HG03575 (cell line): ENCODE measurements at regions not wholly inside any gene's neighbourhood (a gene's known extent, or its start where the extent isn't known, plus 50 kb on each side); places are given as distances from the start of the nearest gene placed in this dataset.

Experiments
- ATAC-seq: cut with Tn5 transposase; IDR thresholded peaks from one replicate; pipeline ENCODE4 v1.9.1; 2021; ENCODE audit not compliant: unreplicated experiment, insufficient number of reproducible peaks, low FRiP score; ENCODE audit errors: extremely low read depth

GRCh38 chr6:100271202-100271601 is 193.5 kb downstream of the SIM1 start:
- no peak for ATAC-seq

GRCh38 chr6:100269189-100269588 is 195.5 kb downstream of the SIM1 start:
- ATAC-seq, result no peak

- no peak for ATAC-seq
Observed at GRCh38 chr6:100268326-100268725, 196.4 kb downstream of the SIM1 start.

GRCh38 chr6:100267721-100268123 is 197.0 kb downstream of the SIM1 start:
- no peak for ATAC-seq

- no peak for ATAC-seq
Observed at GRCh38 chr6:100266494-100267401, 198.0 kb downstream of the SIM1 start.

- no peak for ATAC-seq
Observed at GRCh38 chr6:100262086-100262485, 202.6 kb downstream of the SIM1 start.

- ATAC-seq, result no peak
Observed at GRCh38 chr6:100261486-100261885, 203.2 kb downstream of the SIM1 start.

- no peak for ATAC-seq
Observed at GRCh38 chr6:100260584-100260983, 204.1 kb downstream of the SIM1 start.

GRCh38 chr6:100259865-100260264 is 204.9 kb downstream of the SIM1 start:
- ATAC-seq, result no peak

- ATAC-seq, result no peak
Observed at GRCh38 chr6:100258752-100259151, 206.0 kb downstream of the SIM1 start.

GRCh38 chr6:100257793-100258395 is 206.8 kb downstream of the SIM1 start:
- ATAC-seq, result peak; percentile 79

- ATAC-seq, result no peak
Observed at GRCh38 chr6:100255701-100256100, 209.0 kb downstream of the SIM1 start.

- ATAC-seq, result no peak
Observed at GRCh38 chr6:100247123-100247522, 217.6 kb downstream of the SIM1 start.

GRCh38 chr6:100246206-100246605 is 218.5 kb downstream of the SIM1 start:
- ATAC-seq, result no peak

- ATAC-seq, result no peak
Observed at GRCh38 chr6:100240798-100241197, 223.9 kb downstream of the SIM1 start.

GRCh38 chr6:100237821-100238220 is 226.9 kb downstream of the SIM1 start:
- ATAC-seq, result no peak

GRCh38 chr6:100236389-100236788 is 228.3 kb downstream of the SIM1 start:
- no peak for ATAC-seq

GRCh38 chr6:100235631-100236030 is 229.1 kb downstream of the SIM1 start:
- ATAC-seq, result no peak

- no peak for ATAC-seq
Observed at GRCh38 chr6:100234625-100235024, 230.1 kb downstream of the SIM1 start.

- ATAC-seq, result no peak
Observed at GRCh38 chr6:100232781-100233573, 231.7 kb downstream of the SIM1 start.
